ENCODE measurements at regions not wholly inside any gene's neighbourhood (a gene's known extent, or its start where the extent isn't known, plus 50 kb on each side); places are given as distances from the start of the nearest gene placed in this dataset.

DNA sequence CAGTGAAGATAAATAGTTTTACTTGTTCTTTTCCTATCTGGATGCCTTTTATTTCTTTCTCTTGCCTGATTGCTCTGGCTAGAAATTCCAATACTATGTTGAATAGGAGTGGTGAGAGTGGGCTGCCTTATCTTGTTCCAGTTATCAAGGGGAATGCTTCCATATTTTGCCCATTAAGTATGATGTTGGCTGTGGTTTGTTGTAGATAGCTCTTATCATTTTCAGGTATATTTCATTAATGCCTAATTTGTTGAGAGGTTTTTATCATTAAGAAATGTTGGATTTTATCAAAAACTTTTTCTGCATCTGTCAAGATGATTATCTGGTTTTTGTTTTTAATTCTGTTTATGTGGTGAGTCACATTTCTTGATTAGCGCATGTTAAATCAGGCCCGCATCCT is 655.8 kb downstream of the NUP35 start:
- TF ChIP-seq CTCF (IDR thresholded peaks at IDR 0.05) (no peak), POLR2AphosphoS5 (IDR thresholded peaks at IDR 0.05) (no peak), POLR2A (IDR thresholded peaks at IDR 0.05; ENCODE audit: low read depth) (no peak)

All from esophagus muscularis mucosa (tissue), 3 donors.